ENCODE measurements at regions not wholly inside any gene's neighbourhood (a gene's known extent, or its start where the extent isn't known, plus 50 kb on each side); places are given as distances from the start of the nearest gene placed in this dataset.
A peak's percentile ranks its signal among the peaks of the same experiment; 100 is the strongest.
"Not testable (repeated sequence)": the region's sequence is repeated elsewhere in the genome, so short reads cannot be mapped to it uniquely, and the experiment has no call there.

DNA sequence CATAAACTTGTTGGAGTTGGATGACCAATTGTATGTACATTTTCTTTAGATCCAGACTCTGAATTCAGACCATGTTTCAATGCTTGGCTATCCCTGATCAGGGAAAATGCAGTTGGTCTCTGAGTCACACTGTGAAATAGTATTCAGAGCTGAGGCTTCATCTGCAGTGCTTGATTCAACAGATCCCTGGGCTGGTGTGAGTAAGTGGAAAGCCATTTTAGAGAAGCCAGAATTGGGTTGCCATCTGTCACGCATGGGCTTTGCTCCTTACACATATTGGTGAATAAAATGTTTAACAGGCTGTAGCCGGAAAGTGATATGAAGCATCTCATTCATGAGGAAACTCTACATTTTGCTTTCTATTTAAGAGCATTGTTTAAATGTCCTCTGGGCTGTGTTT lies 50.0 kb upstream of the ACYP2 start:
- no peaks in the 10 kb centered on the region for H3K27me3 Mint-ChIP-seq
- H3K36me3 Mint-ChIP-seq, result peaks cover 13% of the 10 kb centered on the region
- no peak overlapping the region for H3K4me3 Mint-ChIP-seq
- no peaks in the 10 kb centered on the region for H3K9me3 Mint-ChIP-seq
- H3K27ac Mint-ChIP-seq, result no peak overlapping the region
- H3K4me1 Mint-ChIP-seq, result no peaks in the 10 kb centered on the region

DNA sequence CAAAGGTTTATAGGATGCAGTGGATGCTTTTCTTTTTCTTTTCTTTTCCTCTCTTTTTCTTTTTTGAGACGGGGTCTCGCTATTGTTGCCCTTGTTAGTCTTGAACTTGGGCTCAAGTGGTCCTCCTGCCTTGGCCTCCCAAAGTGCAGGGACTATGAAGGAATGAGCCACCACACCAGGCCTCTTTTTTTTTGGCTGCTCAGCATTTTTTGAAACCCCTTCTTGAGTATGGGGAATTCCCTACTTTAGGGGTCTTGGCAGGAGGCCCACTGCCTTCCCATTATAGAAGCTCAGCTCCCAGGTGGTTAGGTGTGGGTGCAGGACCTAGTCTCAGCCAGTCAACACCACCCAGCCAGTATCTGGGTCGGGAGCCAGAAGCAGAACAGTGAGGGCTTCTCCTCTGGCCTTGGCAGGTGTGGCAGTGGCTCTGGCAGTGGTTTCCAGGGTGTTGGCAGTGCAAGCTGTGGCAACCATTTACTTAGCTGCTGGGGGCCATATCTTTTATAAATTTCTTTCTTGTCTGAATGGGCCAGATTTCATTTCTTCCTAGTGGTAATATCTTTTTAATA lies 51.4 kb upstream of the ACYP2 start:
- peaks cover 14% of the 10 kb centered on the region for H3K36me3 Mint-ChIP-seq
- no peak overlapping the region for H3K4me3 Mint-ChIP-seq
- H3K27me3 Mint-ChIP-seq, result no peaks in the 10 kb centered on the region
- no peaks in the 10 kb centered on the region for H3K9me3 Mint-ChIP-seq
- H3K4me1 Mint-ChIP-seq, result no peaks in the 10 kb centered on the region
- H3K27ac Mint-ChIP-seq, result no peak overlapping the region

DNA sequence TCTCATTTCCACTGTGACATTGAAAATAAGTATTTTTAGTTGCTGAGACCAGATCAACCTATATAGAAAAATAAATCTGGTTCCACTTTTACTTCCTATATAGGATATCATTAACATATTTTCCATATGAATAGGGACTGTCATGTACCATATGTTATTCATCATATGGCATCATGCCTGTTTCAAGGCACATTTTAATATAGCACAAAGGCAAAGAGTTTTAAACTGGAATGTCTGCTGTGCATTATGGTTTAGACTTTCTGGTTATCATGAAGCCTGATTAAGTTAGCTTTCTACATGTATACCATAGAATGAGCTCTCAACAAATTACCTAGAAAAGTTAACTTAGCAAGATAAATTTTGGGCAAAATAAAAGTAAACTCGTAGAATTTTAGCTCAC lies 53.0 kb upstream of the ACYP2 start:
- Mint-ChIP-seq H3K4me1 (no peaks in the 10 kb centered on the region), H3K4me3 (no peak overlapping the region), H3K27me3 (no peaks in the 10 kb centered on the region), H3K9me3 (no peaks in the 10 kb centered on the region), H3K27ac (no peak overlapping the region), H3K36me3 (peaks cover 20% of the 10 kb centered on the region)

DNA sequence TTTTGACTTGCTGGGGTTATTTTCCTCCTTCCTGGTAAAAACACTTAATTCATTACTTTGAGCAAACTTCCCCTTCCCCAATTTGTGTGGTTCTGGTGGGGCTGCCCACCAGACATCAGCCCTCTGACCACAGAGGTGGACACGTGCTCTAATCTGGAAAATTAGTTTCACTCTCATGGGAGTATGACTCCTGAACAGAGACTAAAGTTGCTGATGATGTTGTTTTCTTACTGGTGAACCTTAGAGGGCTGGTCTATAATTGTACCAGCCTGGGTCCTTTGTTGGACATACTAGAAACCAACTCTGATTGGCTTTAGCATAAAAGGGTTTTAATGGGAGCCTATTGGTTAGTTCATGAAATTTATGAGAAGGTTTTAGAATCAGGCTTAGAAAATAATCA lies 54.1 kb upstream of the ACYP2 start:
- Mint-ChIP-seq H3K36me3 (peaks cover 20% of the 10 kb centered on the region), H3K4me1 (no peaks in the 10 kb centered on the region), H3K9me3 (no peaks in the 10 kb centered on the region), H3K27me3 (no peaks in the 10 kb centered on the region), H3K27ac (no peak overlapping the region), H3K4me3 (no peak overlapping the region)

DNA sequence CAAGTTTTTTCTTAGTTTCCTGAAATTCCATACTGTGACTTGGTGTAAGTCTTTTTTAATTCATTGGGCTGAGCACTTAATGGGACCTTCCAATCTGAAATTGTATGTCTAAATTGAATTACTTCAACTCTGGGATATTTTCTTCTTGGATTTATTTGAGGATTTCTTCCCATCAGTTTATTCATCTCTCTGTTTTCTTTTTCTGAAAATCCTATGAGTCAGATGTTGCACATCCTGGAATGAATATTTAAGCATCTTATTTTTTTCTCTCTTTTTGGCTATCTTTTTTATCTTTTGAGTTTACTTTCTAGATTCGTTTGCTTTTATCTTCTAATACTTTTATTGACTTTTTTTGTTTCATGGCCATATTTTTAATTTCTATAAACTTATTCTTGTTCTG lies 55.4 kb upstream of the ACYP2 start:
- Mint-ChIP-seq H3K36me3 (peaks cover 12% of the 10 kb centered on the region), H3K4me1 (no peaks in the 10 kb centered on the region), H3K9me3 (no peaks in the 10 kb centered on the region), H3K27me3 (no peaks in the 10 kb centered on the region), H3K27ac (no peak overlapping the region), H3K4me3 (no peak overlapping the region)

DNA sequence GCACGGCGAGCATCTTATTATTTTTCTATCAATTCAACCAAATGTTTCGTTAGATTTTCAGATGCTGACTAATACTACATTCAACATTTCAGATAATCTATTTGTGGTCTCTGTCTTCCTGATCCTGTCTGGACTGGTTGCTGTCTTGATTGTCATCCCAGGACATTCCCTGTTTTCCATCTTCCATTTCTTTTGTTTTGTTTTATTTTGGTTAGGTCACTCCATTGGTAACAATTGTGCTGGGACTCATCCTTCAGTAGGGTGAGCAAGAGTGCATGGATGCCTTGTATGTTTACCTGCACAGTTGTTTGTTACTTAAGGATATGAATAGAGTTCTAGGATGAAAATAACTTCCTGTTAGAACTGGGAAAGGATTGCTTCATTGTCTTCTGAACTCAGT lies 55.9 kb upstream of the ACYP2 start:
- peaks cover 4% of the 10 kb centered on the region for H3K4me1 Mint-ChIP-seq
- H3K27ac Mint-ChIP-seq, result no peak overlapping the region
- peaks cover 11% of the 10 kb centered on the region for H3K36me3 Mint-ChIP-seq

DNA sequence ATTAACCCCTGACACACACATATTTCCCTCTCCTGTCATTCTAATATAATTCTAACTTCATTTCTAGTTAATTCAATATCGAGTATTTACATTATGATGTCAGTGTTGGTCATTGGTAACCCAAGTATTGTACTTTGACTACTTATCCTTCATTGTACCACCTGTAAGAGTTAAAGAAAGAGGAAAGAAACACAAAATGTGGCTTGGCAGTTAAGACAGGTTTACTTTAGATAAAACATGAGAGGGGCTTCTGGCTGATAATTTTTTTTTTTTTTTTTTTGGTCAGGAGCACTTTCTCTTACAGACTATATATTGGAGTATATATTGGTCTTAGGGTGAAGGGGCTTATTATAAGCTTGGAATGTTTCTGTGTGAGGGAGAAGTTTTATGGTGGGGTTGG lies 57.0 kb upstream of the ACYP2 start:
- H3K36me3 Mint-ChIP-seq, result peaks cover 14% of the 10 kb centered on the region
- peaks cover 14% of the 10 kb centered on the region for H3K4me1 Mint-ChIP-seq
- no peaks in the 10 kb centered on the region for H3K9me3 Mint-ChIP-seq
- no peak overlapping the region for H3K4me3 Mint-ChIP-seq
- no peaks in the 10 kb centered on the region for H3K27me3 Mint-ChIP-seq
- H3K27ac Mint-ChIP-seq, result no peak overlapping the region

More for the DNA sequence above, 55.9 kb upstream of the ACYP2 start:
- no peaks in the 10 kb centered on the region for H3K9me3 Mint-ChIP-seq
- no peaks in the 10 kb centered on the region for H3K27me3 Mint-ChIP-seq
- no peak overlapping the region for H3K4me3 Mint-ChIP-seq

DNA sequence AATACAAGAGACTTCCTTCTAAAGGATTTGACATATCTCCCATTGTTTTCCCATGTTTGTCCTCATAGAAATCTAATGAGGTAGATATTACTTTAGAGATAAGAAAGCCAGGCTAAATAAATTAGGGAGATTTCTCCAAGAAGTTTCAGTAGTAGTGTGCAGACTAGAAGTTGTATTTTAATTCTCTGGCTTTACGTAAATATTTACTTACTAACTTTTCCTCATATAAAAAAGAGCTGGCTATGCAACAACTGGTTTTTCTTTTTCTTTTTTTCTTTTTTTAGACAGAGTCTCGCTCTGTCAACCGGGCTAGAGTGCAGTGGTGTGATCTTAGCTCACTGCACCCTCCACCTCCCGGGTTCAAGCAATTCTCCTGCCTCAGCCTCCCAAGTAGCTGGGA lies 60.6 kb upstream of the ACYP2 start:
- H3K4me3 Mint-ChIP-seq, result peak overlapping the region; percentile 68
- peak overlapping the region; percentile 86 for H3K27ac Mint-ChIP-seq
- H3K4me1 Mint-ChIP-seq, result peaks cover 17% of the 10 kb centered on the region
- no peaks in the 10 kb centered on the region for H3K9me3 Mint-ChIP-seq
- peaks cover 23% of the 10 kb centered on the region for H3K36me3 Mint-ChIP-seq
- H3K27me3 Mint-ChIP-seq, result no peaks in the 10 kb centered on the region

DNA sequence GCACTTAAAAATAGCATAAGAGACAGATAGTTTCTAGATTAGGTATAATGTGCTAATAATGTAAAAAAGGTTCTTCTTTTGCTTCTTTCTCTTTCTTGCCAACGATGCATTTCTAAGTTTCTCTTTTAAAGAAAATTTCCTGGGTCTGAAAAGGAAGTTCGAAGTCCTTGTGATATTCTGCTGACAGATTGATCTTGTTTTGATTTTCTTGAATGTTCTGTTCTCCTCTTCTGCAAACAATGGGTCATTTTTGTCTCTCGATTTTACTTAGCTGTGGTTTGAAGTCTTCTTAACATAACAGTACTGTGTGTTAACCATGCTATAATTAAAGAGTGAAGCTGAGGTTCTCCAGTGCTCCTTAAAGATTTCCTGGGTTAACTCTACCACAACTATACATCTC lies 61.1 kb upstream of the ACYP2 start:
- Mint-ChIP-seq H3K9me3 (no peaks in the 10 kb centered on the region), H3K27ac (peak overlapping the region; percentile 86), H3K36me3 (peaks cover 20% of the 10 kb centered on the region), H3K4me3 (peak overlapping the region; percentile 68), H3K4me1 (peaks cover 22% of the 10 kb centered on the region), H3K27me3 (no peaks in the 10 kb centered on the region)

DNA sequence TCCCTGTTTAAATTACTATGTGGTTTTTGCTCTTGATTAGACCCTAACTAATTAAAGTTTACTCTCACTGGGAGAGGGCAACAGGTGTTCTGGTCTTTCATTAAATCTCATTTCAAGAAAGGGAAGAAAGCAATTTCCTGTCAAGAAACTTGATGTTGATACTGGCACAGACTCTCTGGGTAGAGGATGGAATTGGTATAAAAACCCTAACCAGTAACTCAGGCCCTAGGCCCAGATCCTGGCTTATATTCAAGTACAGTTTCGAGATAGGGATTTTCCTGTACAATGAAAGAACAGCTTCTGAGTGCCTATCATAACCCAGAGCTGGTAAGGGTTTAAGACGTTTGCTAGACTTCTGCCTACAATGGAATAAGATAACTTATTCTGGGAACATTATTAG lies 61.6 kb upstream of the ACYP2 start:
- Mint-ChIP-seq H3K4me1 (peaks cover 24% of the 10 kb centered on the region), H3K4me3 (peak overlapping the region; percentile 68), H3K27ac (peak overlapping the region; percentile 86), H3K9me3 (no peaks in the 10 kb centered on the region), H3K36me3 (peaks cover 17% of the 10 kb centered on the region), H3K27me3 (no peaks in the 10 kb centered on the region)

DNA sequence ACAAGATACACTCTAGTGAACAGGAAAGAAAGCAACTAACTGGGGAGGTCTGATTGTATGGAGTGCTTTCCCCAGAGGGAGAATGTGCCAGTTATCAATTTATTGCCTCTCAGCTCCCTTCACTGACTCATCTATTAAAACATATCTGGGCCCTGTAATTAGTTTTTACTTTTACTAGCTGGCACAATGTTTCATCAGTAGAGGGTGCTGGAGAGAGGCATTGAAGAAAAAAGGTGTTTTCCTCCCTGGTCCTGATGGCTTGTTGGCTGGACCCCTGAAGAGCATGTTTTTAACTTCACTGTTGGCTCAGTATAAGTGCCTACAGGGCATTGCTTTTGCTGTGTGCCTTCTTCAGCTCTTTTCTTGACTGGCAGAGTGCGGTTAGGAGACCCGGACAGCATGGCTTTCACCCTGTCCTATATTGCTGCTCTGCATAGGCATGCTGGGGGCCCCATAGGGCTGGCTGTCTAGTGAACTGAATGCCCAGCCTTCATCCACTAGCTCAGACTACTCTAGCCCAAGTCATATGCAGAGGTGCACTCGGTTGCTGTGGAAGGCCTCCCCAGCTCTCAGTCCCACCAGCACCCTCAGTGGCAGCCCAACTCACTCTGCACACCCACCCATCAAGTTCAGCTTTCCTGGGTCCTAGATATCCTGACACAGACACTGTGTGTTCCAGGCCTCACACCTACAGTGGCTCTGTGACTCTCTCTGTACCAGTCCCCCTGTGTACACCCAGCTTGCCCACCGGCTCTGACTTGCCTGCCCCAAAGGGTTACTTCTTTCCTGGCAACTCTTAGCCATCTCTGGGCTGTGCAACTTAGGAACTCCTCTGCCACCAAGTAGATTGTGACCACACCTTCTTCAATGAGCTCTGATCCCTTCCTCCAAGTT lies 62.3 kb upstream of the ACYP2 start:
- Mint-ChIP-seq H3K4me1 (peaks cover 30% of the 10 kb centered on the region), H3K27ac (peak overlapping the region; percentile 86), H3K27me3 (no peaks in the 10 kb centered on the region), H3K4me3 (no peak overlapping the region), H3K9me3 (no peaks in the 10 kb centered on the region), H3K36me3 (peaks cover 12% of the 10 kb centered on the region)

DNA sequence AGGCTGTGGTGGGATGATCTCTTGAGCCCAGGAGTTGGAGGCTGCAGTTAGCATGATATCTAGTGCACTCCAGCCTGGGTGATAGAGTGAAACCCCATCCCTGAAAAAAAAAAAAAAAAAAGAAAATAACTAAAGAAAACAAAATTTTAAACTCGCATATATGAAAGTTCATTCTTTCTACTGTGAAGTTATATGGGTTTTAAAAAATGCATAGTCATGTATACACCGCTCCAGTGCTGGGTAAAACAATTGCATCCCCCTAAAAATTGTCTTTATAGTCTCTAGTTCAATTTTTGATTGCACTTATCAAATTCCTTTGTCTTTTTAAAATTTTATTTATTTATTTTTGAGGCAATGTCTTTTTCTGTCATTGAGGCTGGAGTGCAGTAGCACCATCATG lies 65.0 kb upstream of the ACYP2 start:
- Mint-ChIP-seq H3K36me3 (peaks cover 12% of the 10 kb centered on the region), H3K4me3 (no peak overlapping the region), H3K4me1 (peaks cover 42% of the 10 kb centered on the region), H3K27ac (no peak overlapping the region), H3K27me3 (no peaks in the 10 kb centered on the region), H3K9me3 (no peaks in the 10 kb centered on the region)

DNA sequence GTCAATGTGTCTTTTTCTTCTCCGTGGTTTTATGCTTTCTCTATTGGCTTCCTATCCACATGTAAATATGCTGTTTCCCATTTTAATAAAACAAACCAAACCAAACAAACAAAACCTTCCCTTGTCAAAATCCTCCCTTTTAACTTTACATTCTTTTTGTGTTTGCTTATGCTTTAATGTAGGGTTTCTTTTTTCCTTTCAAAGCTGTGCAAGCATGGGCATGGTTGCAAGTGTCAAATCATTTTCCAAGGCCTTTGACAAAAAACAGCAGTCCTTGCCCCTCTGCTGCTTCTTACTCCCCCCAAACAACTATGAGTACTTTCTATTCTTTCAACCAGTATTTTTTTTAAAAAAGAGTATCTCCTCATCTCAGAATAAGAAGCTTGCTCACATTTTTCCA lies 66.0 kb upstream of the ACYP2 start:
- H3K4me3 Mint-ChIP-seq, result no peak overlapping the region
- H3K27ac Mint-ChIP-seq, result no peak overlapping the region
- peaks cover 16% of the 10 kb centered on the region for H3K36me3 Mint-ChIP-seq
- peaks cover 40% of the 10 kb centered on the region for H3K4me1 Mint-ChIP-seq
- no peaks in the 10 kb centered on the region for H3K27me3 Mint-ChIP-seq
- H3K9me3 Mint-ChIP-seq, result no peaks in the 10 kb centered on the region

DNA sequence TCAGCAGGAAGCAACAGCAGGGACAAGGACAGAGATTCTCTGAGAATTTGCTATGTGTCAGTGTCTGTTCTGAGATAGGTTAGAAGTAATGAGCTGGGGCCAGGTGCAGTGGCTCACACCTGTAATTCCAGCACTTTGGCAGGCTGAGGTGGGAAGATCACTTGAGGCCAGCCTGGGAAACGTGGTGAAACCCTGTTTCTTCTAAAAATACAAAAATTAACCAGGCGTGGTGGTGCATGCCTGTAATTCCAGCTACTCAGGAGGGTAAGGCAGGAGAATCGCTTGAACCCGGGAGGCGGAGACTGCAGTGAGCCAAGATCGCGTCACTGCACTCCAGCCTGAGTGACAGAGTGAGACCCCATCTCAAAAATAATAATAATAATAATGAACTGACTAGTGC lies 66.5 kb upstream of the ACYP2 start:
- H3K27me3 Mint-ChIP-seq, H3K9me3 Mint-ChIP-seq, H3K4me3 Mint-ChIP-seq, H3K27ac Mint-ChIP-seq: not testable (repeated sequence)
- peaks cover 35% of the 10 kb centered on the region for H3K4me1 Mint-ChIP-seq
- peaks cover 16% of the 10 kb centered on the region for H3K36me3 Mint-ChIP-seq

DNA sequence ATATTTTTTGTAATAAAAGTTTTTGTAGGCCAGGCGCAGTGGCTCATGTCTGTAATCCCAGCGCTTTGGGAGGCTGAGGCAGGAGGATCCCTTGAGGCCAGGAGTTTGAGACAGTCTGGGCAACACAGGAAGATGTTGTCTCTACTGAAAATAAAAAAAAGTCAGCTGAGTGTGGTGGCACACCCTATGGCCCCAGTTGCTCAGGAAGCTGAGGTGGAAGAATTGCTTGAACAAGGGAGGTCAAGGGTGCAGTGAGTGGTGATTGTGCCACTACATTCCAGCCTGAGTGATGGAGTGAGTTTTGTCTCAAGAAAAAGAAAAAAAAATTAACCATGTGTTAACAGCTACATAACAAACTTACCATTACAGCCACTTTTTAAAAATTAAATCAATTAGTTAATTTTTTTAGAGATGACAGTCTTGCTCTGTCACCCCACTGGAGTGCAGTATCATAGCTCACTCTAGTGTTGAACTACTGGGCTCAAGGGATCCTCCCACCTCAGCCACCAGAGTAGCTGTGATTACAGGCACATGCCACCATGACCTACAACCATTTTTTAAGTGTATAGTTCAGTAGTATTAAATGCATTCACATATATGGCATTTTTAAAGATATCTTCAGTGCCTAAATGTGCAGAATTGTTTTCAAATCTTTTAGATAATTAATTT lies 67.2 kb upstream of the ACYP2 start:
- Mint-ChIP-seq H3K27ac (no peak overlapping the region), H3K4me1 (peaks cover 29% of the 10 kb centered on the region), H3K4me3 (no peak overlapping the region), H3K27me3 (no peaks in the 10 kb centered on the region), H3K36me3 (peaks cover 11% of the 10 kb centered on the region), H3K9me3 (no peaks in the 10 kb centered on the region)

DNA sequence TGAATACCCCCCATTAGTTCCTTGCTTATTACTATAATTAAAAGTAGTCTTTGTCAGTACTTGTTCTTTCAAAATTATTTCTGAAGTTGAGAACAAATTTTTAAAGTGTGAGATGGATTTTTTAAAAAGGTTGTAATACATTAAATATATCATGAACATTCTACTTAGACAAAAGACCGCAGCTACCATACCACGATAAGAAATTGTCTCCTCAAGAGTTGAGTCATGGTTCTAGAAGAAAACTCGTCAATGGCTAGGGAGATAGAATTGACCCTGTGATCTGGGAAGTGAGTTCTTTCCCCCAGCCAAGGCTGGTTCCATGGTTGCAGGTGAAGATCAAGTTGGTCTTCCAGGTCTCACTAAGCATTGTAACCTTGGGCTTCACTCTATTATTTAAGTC lies 67.8 kb upstream of the ACYP2 start:
- Mint-ChIP-seq H3K9me3 (no peaks in the 10 kb centered on the region), H3K4me1 (peaks cover 28% of the 10 kb centered on the region), H3K27me3 (no peaks in the 10 kb centered on the region), H3K4me3 (no peak overlapping the region), H3K27ac (no peak overlapping the region), H3K36me3 (peaks cover 12% of the 10 kb centered on the region)

Measured in activated naive CD4-positive, alpha-beta T cell treated with anti-CD3 and anti-CD28 coated beads, Interleukin-2, amount 50 U/mL, for 24 hours (primary cell).